NB4 (cell line): ENCODE measurements at regions not wholly inside any gene's neighbourhood (a gene's known extent, or its start where the extent isn't known, plus 50 kb on each side); places are given as distances from the start of the nearest gene placed in this dataset.

ENCODE experiments used
- CTCF ChIP-seq: IDR thresholded peaks from one replicate; pipeline ENCODE4 v1.5.1; 2012; ENCODE audit warnings: low read depth, low read length
- MAX ChIP-seq: IDR thresholded peaks from 2 replicates; pipeline ENCODE4 v1.6.1; 2011; ENCODE audit warnings: low read depth, low read length
- MYC ChIP-seq: IDR thresholded peaks from 2 replicates; pipeline ENCODE4 v1.6.1; 2011; ENCODE audit warnings: low read depth, low read length

- no peak for TF ChIP-seq CTCF
- 0 out of 2 replicates have a peak, but pooled peaks have one; percentile 14 for TF ChIP-seq MAX
- no peak for TF ChIP-seq MYC
These were observed 385.9 kb upstream of the BCHE start for GRCh38 chr3:166223120-166223519.
